ENCODE measurements at regions not wholly inside any gene's neighbourhood (a gene's known extent, or its start where the extent isn't known, plus 50 kb on each side); places are given as distances from the start of the nearest gene placed in this dataset.
"Not testable (repeated sequence)": the region's sequence is repeated elsewhere in the genome, so short reads cannot be mapped to it uniquely, and the experiment has no call there.

GRCh38 chr15:96165775-96166174, 164.7 kb upstream of the NR2F2 start:
- no peak for DNase-seq (ENCODE audit: low read depth in 2 of 2)

GRCh38 chr15:96166223-96167200, 164.0 kb upstream of the NR2F2 start:
- DNase-seq (ENCODE audit: low read depth in 2 of 2) = no peak

- DNase-seq (ENCODE audit: low read depth in 2 of 2) = not testable (repeated sequence)
Measured at GRCh38 chr15:96170616-96170978, 159.9 kb upstream of the NR2F2 start.

- DNase-seq (ENCODE audit: low read depth in 2 of 2) = no peak
Measured at GRCh38 chr15:96170979-96171739, 159.3 kb upstream of the NR2F2 start.

GRCh38 chr15:96171853-96172296, 158.6 kb upstream of the NR2F2 start:
- no peak for DNase-seq (ENCODE audit: low read depth in 2 of 2)

GRCh38 chr15:96172417-96172816, 158.1 kb upstream of the NR2F2 start:
- no peak for DNase-seq (ENCODE audit: low read depth in 2 of 2)

- DNase-seq (ENCODE audit: low read depth in 2 of 2) = no peak
Measured at GRCh38 chr15:96176831-96177230, 153.7 kb upstream of the NR2F2 start.

- DNase-seq (ENCODE audit: low read depth in 2 of 2) = no peak
Measured at GRCh38 chr15:96177279-96177678, 153.2 kb upstream of the NR2F2 start.

GRCh38 chr15:96180087-96180748, 150.3 kb upstream of the NR2F2 start:
- no peak for DNase-seq (ENCODE audit: low read depth in 2 of 2)

GRCh38 chr15:96181217-96181616, 149.3 kb upstream of the NR2F2 start:
- no peak for DNase-seq (ENCODE audit: low read depth in 2 of 2)

GRCh38 chr15:96181873-96182301, 148.6 kb upstream of the NR2F2 start:
- peak; percentile 91 to 92 for DNase-seq (ENCODE audit: low read depth in 2 of 2)

GRCh38 chr15:96182736-96183513, 147.6 kb upstream of the NR2F2 start:
- DNase-seq (ENCODE audit: low read depth in 2 of 2) = no peak

GRCh38 chr15:96183514-96183850, 147.0 kb upstream of the NR2F2 start:
- no peak for DNase-seq (ENCODE audit: low read depth in 2 of 2)

GRCh38 chr15:96183867-96184266, 146.6 kb upstream of the NR2F2 start:
- no peak for DNase-seq (ENCODE audit: low read depth in 2 of 2)

- DNase-seq (ENCODE audit: low read depth in 2 of 2) = no peak
Measured at GRCh38 chr15:96184297-96184696, 146.2 kb upstream of the NR2F2 start.

- no peak for DNase-seq (ENCODE audit: low read depth in 2 of 2)
Measured at GRCh38 chr15:96186105-96186504, 144.4 kb upstream of the NR2F2 start.

- peak in 1 of 2 experiments; percentile 8 for DNase-seq (ENCODE audit: low read depth in 2 of 2)
Measured at GRCh38 chr15:96187341-96188305, 142.9 kb upstream of the NR2F2 start.

GRCh38 chr15:96197721-96198120, 132.8 kb upstream of the NR2F2 start:
- DNase-seq (ENCODE audit: low read depth in 2 of 2) = no peak

- no peak for DNase-seq (ENCODE audit: low read depth in 2 of 2)
Measured at GRCh38 chr15:96199111-96199510, 131.4 kb upstream of the NR2F2 start.

GRCh38 chr15:96200357-96200967, 130.0 kb upstream of the NR2F2 start:
- DNase-seq (ENCODE audit: low read depth in 2 of 2) = no peak
